ENCODE measurements at regions not wholly inside any gene's neighbourhood (a gene's known extent, or its start where the extent isn't known, plus 50 kb on each side); places are given as distances from the start of the nearest gene placed in this dataset.

- no peak for TF ChIP-seq EZH2phosphoT487 (IDR thresholded peaks at IDR 0.05; ENCODE audit: insufficient read depth, low read depth)
- no peak for TF ChIP-seq EZH2 (IDR thresholded peaks at IDR 0.05; ENCODE audit: insufficient read depth, poor library complexity, severe bottlenecking)
These were observed 293.1 kb upstream of the CCNH start for GRCh38 chr5:87705876-87706275.

Data from GM23248 (cell line).